GM23248 (cell line): ENCODE measurements at regions not wholly inside any gene's neighbourhood (a gene's known extent, or its start where the extent isn't known, plus 50 kb on each side); places are given as distances from the start of the nearest gene placed in this dataset.

Experiments used
- DNase-seq: peaks from one replicate; pipeline ENCODE4 v3.0.0-alpha.2; 2015
- H2AFZ ChIP-seq: fragments of 200-600 bp; sonication (generic); 2 replicates; pipeline ENCODE4 v1.6.1; 2016; ENCODE audit warnings: antibody characterized with exemption
- H3F3A ChIP-seq: fragments of 200-600 bp; sonication (generic); 2 replicates; pipeline ENCODE4 v1.6.1; 2016; ENCODE audit warnings: mild to moderate bottlenecking, antibody characterized with exemption, mixed run types; ENCODE audit not compliant: insufficient read depth
- H3K27ac ChIP-seq: fragments of 200-600 bp; sonication (generic); 2 replicates; pipeline ENCODE4 v1.5.1; 2016; ENCODE audit warnings: mild to moderate bottlenecking
- H3K27me3 ChIP-seq: fragments of 200-600 bp; sonication (generic); replicated peaks from 2 replicates; pipeline ENCODE4 v1.6.1; 2016; ENCODE audit warnings: mild to moderate bottlenecking; ENCODE audit not compliant: insufficient read depth
- H3K36me3 ChIP-seq: fragments of 200-600 bp; sonication (generic); 2 replicates; pipeline ENCODE4 v1.6.1; 2016; ENCODE audit warnings: low read depth, mild to moderate bottlenecking
- H3K4me1 ChIP-seq: fragments of 200-600 bp; sonication (generic); 2 replicates; pipeline ENCODE4 v1.6.1; 2016; ENCODE audit warnings: mild to moderate bottlenecking; ENCODE audit not compliant: insufficient read depth
- H3K4me2 ChIP-seq: fragments of 200-600 bp; sonication (generic); one replicate; pipeline ENCODE4 v1.6.1; 2016; ENCODE audit warnings: mild to moderate bottlenecking; ENCODE audit not compliant: unreplicated experiment
- H3K4me3 ChIP-seq: fragments of 200-600 bp; sonication (generic); 2 replicates; pipeline ENCODE4 v1.5.1; 2016; ENCODE audit warnings: mild to moderate bottlenecking
- H3K79me2 ChIP-seq: fragments of 200-600 bp; sonication (generic); 2 replicates; pipeline ENCODE4 v1.6.1; 2016; ENCODE audit warnings: mild to moderate bottlenecking; ENCODE audit not compliant: insufficient read depth
- H3K9ac ChIP-seq: fragments of 200-600 bp; sonication (generic); 2 replicates; pipeline ENCODE4 v1.6.1; 2016; ENCODE audit warnings: mild to moderate bottlenecking
- H3K9me2 ChIP-seq: fragments of 200-600 bp; sonication (generic); 2 replicates; pipeline ENCODE4 v1.6.1; 2016; ENCODE audit warnings: mixed run types, mild to moderate bottlenecking, moderate library complexity; ENCODE audit not compliant: insufficient read depth
- H3K9me3 ChIP-seq: fragments of 200-600 bp; sonication (generic); one replicate; pipeline ENCODE4 v1.6.1; 2017; ENCODE audit warnings: low read depth
- H4K20me1 ChIP-seq: fragments of 200-600 bp; sonication (generic); 2 replicates; pipeline ENCODE4 v1.6.0; 2016; ENCODE audit not compliant: insufficient read depth
- EZH2 ChIP-seq: fragments of 200-600 bp; sonication (generic); IDR thresholded peaks from 2 replicates; pipeline ENCODE4 v1.6.1; 2018; ENCODE audit warnings: antibody characterized with exemption, mild to moderate bottlenecking; ENCODE audit not compliant: insufficient read depth, poor library complexity, severe bottlenecking
- EZH2phosphoT487 ChIP-seq: fragments of 200-600 bp; sonication (generic); IDR thresholded peaks from 2 replicates; pipeline ENCODE4 v1.6.1; 2018; ENCODE audit warnings: antibody characterized with exemption, moderate library complexity, mild to moderate bottlenecking, low read depth; ENCODE audit not compliant: insufficient read depth
- WGBS, 2 experiments: methylation state at CpG; one replicate each; pipeline ENCODE4 v1.1.6; 2015 to 2017; ENCODE audit warnings: low lambda C conversion rate in 2 of 2, low coverage in 1 of 2; ENCODE audit errors: missing lambda C conversion rate in 2 of 2; 5-methylcytosine and 5-hydroxymethylcytosine counted together
- in situ Hi-C: fragments of 300-500 bp; cut with MboI; formaldehyde crosslinking; loops from 2 replicates; pipeline ENCODE4 v1.15.0; 2020

- Histone ChIP-seq H3K79me2 (no peaks in the 10 kb centered on the region), H3K9me3 (no peaks in the 10 kb centered on the region), H4K20me1 (no peaks in the 10 kb centered on the region), H3K4me1 (no peaks in the 10 kb centered on the region), H3K27me3 (no peaks in the 10 kb centered on the region), H3K9ac (no peak overlapping the region), H3K9me2 (no peaks in the 10 kb centered on the region), H3F3A (no peaks in the 10 kb centered on the region), H3K27ac (no peak overlapping the region), H2AFZ (no peak overlapping the region), H3K4me3 (no peak overlapping the region), H3K36me3 (no peaks in the 10 kb centered on the region), H3K4me2 (no peak overlapping the region)
- no peak for DNase-seq
- 40 to 45% methylated on average over 5 of the region's 5 CpGs for WGBS, 2 experiments
- in situ Hi-C loops: no loop called here
- no peak for TF ChIP-seq EZH2phosphoT487
- no peak for TF ChIP-seq EZH2
These were observed 321.7 kb upstream of the PFKP start for GRCh38 chr10:2745666-2746065.

GRCh38 chr10:2744547-2745200 is 322.7 kb upstream of the PFKP start:
- H4K20me1 ChIP-seq: no peaks in the 10 kb centered on the region
- no peaks in the 10 kb centered on the region for H3K9me2 ChIP-seq
- in situ Hi-C loops: no loop called here
- 2 to 3% methylated on average over 6 of the region's 6 CpGs for WGBS, 2 experiments
- no peak for DNase-seq
- no peaks in the 10 kb centered on the region for H3K9me3 ChIP-seq
- no peaks in the 10 kb centered on the region for H3K4me1 ChIP-seq
- no peaks in the 10 kb centered on the region for H3K36me3 ChIP-seq
- no peak overlapping the region for H3K27ac ChIP-seq
- H2AFZ ChIP-seq: no peak overlapping the region
- no peak overlapping the region for H3K4me2 ChIP-seq
- no peaks in the 10 kb centered on the region for H3K79me2 ChIP-seq
- no peaks in the 10 kb centered on the region for H3F3A ChIP-seq
- TF ChIP-seq EZH2: no peak
- no peak for TF ChIP-seq EZH2phosphoT487
- no peak overlapping the region for H3K9ac ChIP-seq
- no peak overlapping the region for H3K4me3 ChIP-seq
- no peaks in the 10 kb centered on the region for H3K27me3 ChIP-seq

DNA sequence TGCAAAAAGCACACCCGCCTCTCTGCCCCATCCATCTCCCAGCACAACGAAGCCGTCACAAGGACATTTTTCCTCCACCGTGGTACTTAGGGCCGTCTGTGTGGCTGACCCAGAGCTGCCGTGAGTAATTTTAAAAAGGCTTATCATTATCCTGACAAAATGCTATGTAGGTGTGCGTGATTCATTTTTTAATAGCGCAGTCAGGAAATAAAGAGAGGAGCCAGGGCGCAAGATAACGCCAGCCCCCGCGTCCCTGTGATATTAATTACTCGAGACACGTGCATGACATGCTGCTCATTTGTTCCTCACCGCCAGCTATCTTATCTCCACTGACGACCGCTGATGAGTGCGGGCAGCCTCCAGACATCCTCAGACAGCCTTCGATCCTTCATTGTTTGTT is 332.7 kb upstream of the PFKP start:
- no peak for TF ChIP-seq EZH2
- TF ChIP-seq EZH2phosphoT487: no peak
- Histone ChIP-seq H2AFZ (no peak overlapping the region), H3K79me2 (no peaks in the 10 kb centered on the region), H3K9ac (no peak overlapping the region), H3K4me1 (no peaks in the 10 kb centered on the region), H4K20me1 (no peaks in the 10 kb centered on the region), H3K27ac (no peak overlapping the region), H3F3A (no peaks in the 10 kb centered on the region), H3K4me3 (no peak overlapping the region), H3K9me2 (no peaks in the 10 kb centered on the region), H3K9me3 (no peaks in the 10 kb centered on the region), H3K36me3 (no peaks in the 10 kb centered on the region), H3K4me2 (no peak overlapping the region), H3K27me3 (no peaks in the 10 kb centered on the region)
- 42 to 54% methylated on average over 19 of the region's 19 CpGs for WGBS, 2 experiments
- no peak for DNase-seq
- in situ Hi-C loops: no loop called here

DNA sequence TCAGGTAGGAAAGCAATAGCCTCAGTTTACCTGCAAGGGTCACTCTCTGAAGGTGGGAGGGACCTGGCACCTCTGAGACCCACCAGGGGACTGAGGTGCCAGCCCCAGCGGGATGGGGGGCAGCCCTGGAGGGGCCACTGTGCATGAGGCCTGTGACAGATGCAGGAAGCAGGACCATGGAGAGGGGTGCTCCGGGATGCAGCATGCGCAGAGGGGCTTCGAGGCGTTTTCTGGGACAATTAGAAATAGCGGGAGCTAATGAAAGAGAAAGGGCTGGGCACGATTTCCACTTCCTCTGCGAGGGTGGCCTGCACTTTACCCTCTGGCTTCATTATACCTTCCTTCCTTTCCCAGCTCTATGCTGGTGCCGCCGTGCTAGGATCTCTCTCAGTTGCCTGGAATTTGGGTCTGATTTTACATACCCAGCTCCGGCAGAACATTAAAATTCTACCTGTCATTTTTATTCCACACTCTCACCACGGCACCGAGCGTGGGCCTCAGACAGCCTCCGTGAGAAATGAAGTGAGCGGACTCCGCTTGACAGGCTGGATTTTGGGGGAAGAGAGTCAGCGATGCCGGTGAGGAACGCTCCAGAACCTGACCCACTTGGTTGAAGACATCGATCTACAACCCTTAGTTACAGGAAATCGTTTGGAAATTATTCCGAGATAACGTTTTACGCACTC is 333.9 kb upstream of the PFKP start:
- Histone ChIP-seq H3K9ac (no peak overlapping the region), H3K27ac (no peak overlapping the region), H3K9me3 (no peaks in the 10 kb centered on the region), H4K20me1 (no peaks in the 10 kb centered on the region), H3K79me2 (no peaks in the 10 kb centered on the region), H3K4me1 (no peaks in the 10 kb centered on the region), H3K27me3 (no peaks in the 10 kb centered on the region), H3K36me3 (no peaks in the 10 kb centered on the region), H3K4me2 (no peak overlapping the region), H3F3A (no peaks in the 10 kb centered on the region), H3K4me3 (no peak overlapping the region), H2AFZ (no peak overlapping the region), H3K9me2 (no peaks in the 10 kb centered on the region)
- no peak for DNase-seq
- 56 to 61% methylated on average over 25 of the region's 25 CpGs for WGBS, 2 experiments
- TF ChIP-seq EZH2 (no peak), EZH2phosphoT487 (no peak)
- in situ Hi-C loops: no loop called here
